Eye (tissue), 1 donor: ENCODE measurements at regions not wholly inside any gene's neighbourhood (a gene's known extent, or its start where the extent isn't known, plus 50 kb on each side); places are given as distances from the start of the nearest gene placed in this dataset.

Source experiments
- DNase-seq: peaks from one replicate; pipeline ENCODE4 v3.0.0-alpha.2; 2015

GRCh38 chr5:8399471-8399870, 530.5 kb downstream of the MTRR start:
- no peak for DNase-seq

- DNase-seq, result no peak
These were observed 539.3 kb downstream of the MTRR start for GRCh38 chr5:8408258-8408657.

GRCh38 chr5:8410618-8411017, 541.7 kb downstream of the MTRR start:
- DNase-seq, result no peak

GRCh38 chr5:8413975-8414374, 545.0 kb downstream of the MTRR start:
- no peak for DNase-seq

- peak; percentile 12 for DNase-seq
These were observed 548.5 kb downstream of the MTRR start for GRCh38 chr5:8417316-8418048.

GRCh38 chr5:8418049-8418426, 549.1 kb downstream of the MTRR start:
- DNase-seq, result no peak

GRCh38 chr5:8429778-8430758, 561.1 kb downstream of the MTRR start:
- DNase-seq, result no peak

- no peak for DNase-seq
These were observed 565.6 kb downstream of the MTRR start for GRCh38 chr5:8434501-8434900.

- peak; percentile 70 for DNase-seq
These were observed 568.0 kb downstream of the MTRR start for GRCh38 chr5:8436924-8437323.

GRCh38 chr5:8445139-8445538, 576.2 kb downstream of the MTRR start:
- no peak for DNase-seq

- DNase-seq, result no peak
These were observed 577.2 kb downstream of the MTRR start for GRCh38 chr5:8446179-8446578.

- DNase-seq, result no peak
These were observed 587.9 kb downstream of the MTRR start for GRCh38 chr5:8456846-8457186.

GRCh38 chr5:8457187-8458037, 588.5 kb downstream of the MTRR start:
- peak; percentile 96 for DNase-seq

GRCh38 chr5:8458038-8458383, 589.1 kb downstream of the MTRR start:
- DNase-seq, result peak; percentile 43

- DNase-seq, result no peak
These were observed 592.6 kb downstream of the MTRR start for GRCh38 chr5:8461543-8461942.

- peak; percentile 6 for DNase-seq
These were observed 593.6 kb downstream of the MTRR start for GRCh38 chr5:8462565-8462964.

GRCh38 chr5:8470489-8470888, 601.5 kb downstream of the MTRR start:
- no peak for DNase-seq

- DNase-seq, result no peak
These were observed 602.6 kb downstream of the MTRR start for GRCh38 chr5:8471581-8471980.

- DNase-seq, result no peak
These were observed 604.1 kb downstream of the MTRR start for GRCh38 chr5:8473016-8473415.

GRCh38 chr5:8473827-8474568, 605.0 kb downstream of the MTRR start:
- no peak for DNase-seq

GRCh38 chr5:8474569-8474930, 605.6 kb downstream of the MTRR start:
- DNase-seq, result no peak

- DNase-seq, result no peak
These were observed 609.4 kb downstream of the MTRR start for GRCh38 chr5:8478326-8478725.

GRCh38 chr5:8481007-8481406, 612.1 kb downstream of the MTRR start:
- DNase-seq, result no peak
